GM12875 (cell line): ENCODE measurements at regions not wholly inside any gene's neighbourhood (a gene's known extent, or its start where the extent isn't known, plus 50 kb on each side); places are given as distances from the start of the nearest gene placed in this dataset.
"Not testable (repeated sequence)": the region's sequence is repeated elsewhere in the genome, so short reads cannot be mapped to it uniquely, and the experiment has no call there.

ENCODE experiments used
- H3K4me3 ChIP-seq: one replicate; pipeline ENCODE4 v1.5.1; 2011; ENCODE audit warnings: low read depth, low read length, control low read depth
- CTCF ChIP-seq: IDR thresholded peaks from 2 replicates; pipeline ENCODE4 v1.5.1; 2011; ENCODE audit warnings: low read depth, mild to moderate bottlenecking, control low read depth, inconsistent platforms, low read length, moderate library complexity, borderline replicate concordance; ENCODE audit not compliant: insufficient read depth

- TF ChIP-seq CTCF, result no peak
Observed at GRCh38 chr1:244144053-244144452, 93.0 kb downstream of the ZBTB18 start.

GRCh38 chr1:244150071-244150470 is 99.0 kb downstream of the ZBTB18 start:
- H3K4me3 ChIP-seq, result no peak overlapping the region
- no peak for TF ChIP-seq CTCF

More at GRCh38 chr1:244144053-244144452, 93.0 kb downstream of the ZBTB18 start:
- no peak overlapping the region for H3K4me3 ChIP-seq

GRCh38 chr1:244150665-244151064 is 99.6 kb downstream of the ZBTB18 start:
- H3K4me3 ChIP-seq, result no peak overlapping the region
- TF ChIP-seq CTCF, result no peak

- no peak for TF ChIP-seq CTCF
- no peak overlapping the region for H3K4me3 ChIP-seq
Observed at GRCh38 chr1:244151537-244151936, 100.5 kb downstream of the ZBTB18 start.

- H3K4me3 ChIP-seq, result no peak overlapping the region
- TF ChIP-seq CTCF, result no peak
Observed at GRCh38 chr1:244154508-244154871, 103.4 kb downstream of the ZBTB18 start.

- TF ChIP-seq CTCF, result no peak
- H3K4me3 ChIP-seq, result no peak overlapping the region
Observed at GRCh38 chr1:244154872-244155531, 103.9 kb downstream of the ZBTB18 start.

GRCh38 chr1:244155661-244156060 is 104.6 kb downstream of the ZBTB18 start:
- no peak for TF ChIP-seq CTCF
- H3K4me3 ChIP-seq, result no peak overlapping the region

- H3K4me3 ChIP-seq, result not testable (repeated sequence)
Observed at GRCh38 chr1:244156617-244157016, 105.5 kb downstream of the ZBTB18 start.
